Thyroid gland (tissue), 4 donors: ENCODE measurements at regions not wholly inside any gene's neighbourhood (a gene's known extent, or its start where the extent isn't known, plus 50 kb on each side); places are given as distances from the start of the nearest gene placed in this dataset.

Experiments used
- DNase-seq, 2 donors: peaks; one replicate each; pipeline ENCODE4 v3.0.0-alpha.2; 2019
- H3K27ac ChIP-seq, 3 donors: fragments of 200-600 bp; sonication (generic); 1 replicate in 2 of 3; 2 replicates in 1 of 3; pipeline ENCODE4 v1.5.1; 2016 to 2019; ENCODE audit warnings: mild to moderate bottlenecking in 1 of 3, moderate library complexity in 1 of 3
- H3K27me3 ChIP-seq: fragments of 200-600 bp; sonication (generic); one replicate; pipeline ENCODE4 v1.5.1; 2019
- H3K36me3 ChIP-seq, 2 donors: fragments of 200-600 bp; sonication (generic); one replicate each; pipeline ENCODE4 v1.5.1; 2016 to 2019
- H3K4me1 ChIP-seq, 2 donors: fragments of 200-600 bp; sonication (generic); one replicate each; pipeline ENCODE4 v1.5.1; 2017 to 2019
- H3K4me3 ChIP-seq, 3 donors: fragments of 200-600 bp; sonication (generic); replicated peaks in 1 of 3; 1 replicate in 2 of 3; 2 replicates in 1 of 3; pipeline ENCODE4 v1.5.1; 2016; ENCODE audit warnings: mild to moderate bottlenecking in 1 of 3
- H3K9me3 ChIP-seq: fragments of 200-600 bp; sonication (generic); one replicate; pipeline ENCODE4 v1.5.1; 2017
- CTCF ChIP-seq, 6 experiments: fragments of 200-600 bp in 3 of 6; fragments of 450-650 bp in 3 of 6; sonication (generic) in 3 of 6; IDR thresholded peaks; one replicate each; pipeline ENCODE4 v1.5.1; 2016 to 2019; ENCODE audit warnings: antibody characterized with exemption in 6 of 6, mild to moderate bottlenecking in 2 of 6, inconsistent platforms in 1 of 6, moderate library complexity in 1 of 6
- POLR2A ChIP-seq, 2 donors: fragments of 450-650 bp; IDR thresholded peaks; one replicate each; pipeline ENCODE4 v1.6.1; 2017; ENCODE audit warnings: antibody characterized with exemption in 2 of 2, mild to moderate bottlenecking in 2 of 2, moderate library complexity in 1 of 2
- WGBS, 2 donors: methylation state at CpG; one replicate each; pipeline ENCODE4 v1.1.5; 2017; 5-methylcytosine and 5-hydroxymethylcytosine counted together
- intact Hi-C: fragments of 100-400 bp; cut with DNase I; formaldehyde crosslinking; loops from one replicate; pipeline ENCODE4 v1.15.1; 2023

GRCh38 chr2:117091041-117091837 is 723.3 kb upstream of the DDX18 start:
- WGBS, 2 donors = 72 to 84% methylated on average over 2 of the region's 2 CpGs
- no peaks in the 10 kb centered on the region for H3K36me3 ChIP-seq
- intact Hi-C loops = no loop called here
- H3K27me3 ChIP-seq = no peaks in the 10 kb centered on the region
- H3K27ac ChIP-seq = no peak overlapping the region
- no peaks in the 10 kb centered on the region for H3K4me1 ChIP-seq
- DNase-seq = no peak
- no peak overlapping the region for H3K4me3 ChIP-seq
- H3K9me3 ChIP-seq = no peaks in the 10 kb centered on the region
- TF ChIP-seq CTCF (IDR thresholded peaks at IDR 0.05) (no peak), POLR2A (IDR thresholded peaks at IDR 0.05) (no peak)

- DNase-seq = no peak
- intact Hi-C loops = no loop called here
- Histone ChIP-seq H3K9me3 (no peaks in the 10 kb centered on the region), H3K27ac (no peak overlapping the region), H3K4me3 (no peak overlapping the region), H3K4me1 (no peaks in the 10 kb centered on the region), H3K36me3 (no peaks in the 10 kb centered on the region), H3K27me3 (no peaks in the 10 kb centered on the region)
- TF ChIP-seq POLR2A (IDR thresholded peaks at IDR 0.05) (no peak), CTCF (IDR thresholded peaks at IDR 0.05) (no peak)
- 47 to 50% methylated on average over 1 of the region's 1 CpG for WGBS, 2 donors
These were observed 712.9 kb upstream of the DDX18 start for GRCh38 chr2:117101613-117102012.

GRCh38 chr2:117108741-117109267 is 705.7 kb upstream of the DDX18 start:
- H3K4me1 ChIP-seq = no peaks in the 10 kb centered on the region
- DNase-seq = no peak
- no peaks in the 10 kb centered on the region for H3K9me3 ChIP-seq
- H3K27ac ChIP-seq = no peak overlapping the region
- H3K36me3 ChIP-seq = no peaks in the 10 kb centered on the region
- intact Hi-C loops = no loop called here
- no peaks in the 10 kb centered on the region for H3K27me3 ChIP-seq
- H3K4me3 ChIP-seq = no peak overlapping the region
- 80 to 82% methylated on average over 7 to 9 of the region's 9 CpGs for WGBS, 2 donors
- TF ChIP-seq CTCF (IDR thresholded peaks at IDR 0.05) (no peak), POLR2A (IDR thresholded peaks at IDR 0.05) (no peak)

- H3K4me1 ChIP-seq = no peaks in the 10 kb centered on the region
- intact Hi-C loops = no loop called here
- H3K4me3 ChIP-seq = no peak overlapping the region
- TF ChIP-seq CTCF (IDR thresholded peaks at IDR 0.05) (no peak), POLR2A (IDR thresholded peaks at IDR 0.05) (no peak)
- H3K27ac ChIP-seq = no peak overlapping the region
- no peaks in the 10 kb centered on the region for H3K27me3 ChIP-seq
- WGBS, 2 donors = 52 to 54% methylated on average over 1 of the region's 1 CpG
- no peaks in the 10 kb centered on the region for H3K9me3 ChIP-seq
- no peak for DNase-seq
- no peaks in the 10 kb centered on the region for H3K36me3 ChIP-seq
These were observed 695.5 kb upstream of the DDX18 start for GRCh38 chr2:117118994-117119393.

GRCh38 chr2:117123362-117123761 is 691.1 kb upstream of the DDX18 start:
- TF ChIP-seq POLR2A (IDR thresholded peaks at IDR 0.05) = no peak
- TF ChIP-seq CTCF (IDR thresholded peaks at IDR 0.05) = no peak
- intact Hi-C loops = no loop called here
- H3K36me3 ChIP-seq = no peaks in the 10 kb centered on the region

More at GRCh38 chr2:117123362-117123761, 691.1 kb upstream of the DDX18 start:
- Histone ChIP-seq H3K4me3 (no peak overlapping the region), H3K27me3 (no peaks in the 10 kb centered on the region), H3K9me3 (no peaks in the 10 kb centered on the region), H3K4me1 (no peaks in the 10 kb centered on the region), H3K27ac (no peak overlapping the region)
- 91 to 93% methylated on average over 1 of the region's 1 CpG for WGBS, 2 donors
- DNase-seq = no peak
